B cell (primary cell): ENCODE measurements at regions not wholly inside any gene's neighbourhood (a gene's known extent, or its start where the extent isn't known, plus 50 kb on each side); places are given as distances from the start of the nearest gene placed in this dataset.

Experiments used
- ATAC-seq: fragments of 200-7000 bp; cut with Tn5 transposase; one replicate; pipeline ENCODE4 v1.10.0; 2021; ENCODE audit warnings: low read depth, mild to moderate bottlenecking, moderate number of reproducible peaks, moderate library complexity
- CTCF ChIA-PET: fragments of 350-600 bp; sonication (Branson Sonifier 250); formaldehyde crosslinking; loops from one replicate; lab custom pipeline; 2021; ENCODE audit warnings: antibody characterized with exemption, inconsistent platforms; lab: Charles Lee
- POLR2A ChIA-PET: fragments of 350-600 bp; sonication (Branson Sonifier 250); formaldehyde crosslinking; loops from one replicate; lab custom pipeline; 2021; ENCODE audit warnings: antibody characterized with exemption; lab: Charles Lee
- DNase-seq: peaks from one replicate; pipeline ENCODE4 v3.0.0; 2013
- H2AFZ ChIP-seq: 2 replicates; pipeline ENCODE4 v1.6.1; 2012; ENCODE audit warnings: mild to moderate bottlenecking, low read depth, low read length; ENCODE audit not compliant: insufficient read depth, poor library complexity, severe bottlenecking
- H3K27ac ChIP-seq, 2 donors: 1 replicate in 1 of 2; 2 replicates in 1 of 2; pipeline ENCODE4 v1.5.1; 2012 to 2013; ENCODE audit warnings: low read length in 2 of 2, mild to moderate bottlenecking in 2 of 2, moderate library complexity in 1 of 2
- H3K27me3 ChIP-seq, 4 experiments: fragments of 200-600 bp in 1 of 4; sonication (generic) in 1 of 4; replicated peaks in 1 of 4; 1 replicate in 2 of 4; 2 replicates in 2 of 4; pipeline versions ENCODE4 v1.6.1 to v1.7.0; 2013 to 2016; ENCODE audit warnings: low read length in 3 of 4, mild to moderate bottlenecking in 2 of 4, mixed read lengths in 1 of 4, moderate library complexity in 1 of 4; ENCODE audit not compliant: insufficient read depth in 4 of 4, control insufficient read depth in 3 of 4; ENCODE audit errors: control extremely low read depth in 1 of 4
- H3K36me3 ChIP-seq, 2 experiments: replicated peaks in 1 of 2; 1 replicate in 1 of 2; 2 replicates in 1 of 2; pipeline versions ENCODE4 v1.6.1 to v1.7.1; 2013; ENCODE audit warnings: low read length in 1 of 2; ENCODE audit not compliant: insufficient read depth in 2 of 2, control insufficient read depth in 1 of 2; ENCODE audit errors: control extremely low read depth in 1 of 2, extremely low read depth in 1 of 2
- H3K4me1 ChIP-seq, 2 donors: fragments of 200-600 bp in 1 of 2; sonication (generic) in 1 of 2; 1 replicate in 1 of 2; 2 replicates in 1 of 2; pipeline versions ENCODE4 v1.5.1 to v1.6.1; 2013 to 2017; ENCODE audit warnings: low read length in 2 of 2; ENCODE audit not compliant: control insufficient read depth in 2 of 2, insufficient read depth in 2 of 2
- H3K4me2 ChIP-seq: replicated peaks from 2 replicates; pipeline ENCODE3; 2012; ENCODE audit warnings: mild to moderate bottlenecking, low read depth, low read length; ENCODE audit not compliant: poor library complexity, severe bottlenecking
- H3K4me3 ChIP-seq, 5 experiments: fragments of 200-600 bp in 1 of 5; sonication (generic) in 1 of 5; 1 replicate in 3 of 5; 2 replicates in 2 of 5; pipeline versions ENCODE4 v1.5.1 to v1.7.0; 2011 to 2016; ENCODE audit warnings: low read length in 4 of 5, mild to moderate bottlenecking in 4 of 5, low read depth in 2 of 5, control low read depth in 1 of 5, moderate library complexity in 1 of 5; ENCODE audit not compliant: insufficient read depth in 1 of 5; ENCODE audit errors: control extremely low read depth in 1 of 5, extremely low read depth in 1 of 5
- H3K79me2 ChIP-seq: fragments of 200-600 bp; sonication (generic); one replicate; pipeline ENCODE4 v1.6.0; 2016; ENCODE audit warnings: low read length; ENCODE audit not compliant: control insufficient read depth, insufficient read depth
- H3K9ac ChIP-seq: fragments of 200-600 bp; sonication (generic); 2 replicates; pipeline ENCODE4 v1.6.1; 2017; ENCODE audit warnings: mild to moderate bottlenecking, low read length, moderate library complexity
- H3K9me3 ChIP-seq, 3 donors: one replicate each; pipeline versions ENCODE4 v1.6.1 to v1.7.1; 2013; ENCODE audit warnings: low read length in 2 of 3; ENCODE audit not compliant: control insufficient read depth in 2 of 3, insufficient read depth in 1 of 3; ENCODE audit errors: control extremely low read depth in 1 of 3
- H4K20me1 ChIP-seq: 2 replicates; pipeline ENCODE4 v1.6.0; 2012; ENCODE audit warnings: mild to moderate bottlenecking, low read length; ENCODE audit not compliant: insufficient read depth, control insufficient read depth, poor library complexity, severe bottlenecking
- H3K27ac Mint-ChIP-seq: one replicate; pipeline ENCODE4 v1.8.0; 2021; ENCODE audit warnings: mixed read lengths
- H3K27me3 Mint-ChIP-seq: one replicate; pipeline ENCODE4 v1.8.0; 2021; ENCODE audit warnings: mixed read lengths
- H3K4me1 Mint-ChIP-seq: one replicate; pipeline ENCODE4 v1.8.0; 2021; ENCODE audit warnings: mixed read lengths
- H3K4me3 Mint-ChIP-seq: one replicate; pipeline ENCODE4 v1.8.0; 2021; ENCODE audit warnings: mixed read lengths
- H3K9me3 Mint-ChIP-seq: one replicate; pipeline ENCODE4 v1.8.0; 2022; ENCODE audit warnings: mixed read lengths; ENCODE audit not compliant: insufficient read depth
- CTCF ChIP-seq: fragments of 200-600 bp; IDR thresholded peaks from one replicate; pipeline ENCODE4 v1.8.0; 2022; ENCODE audit warnings: antibody characterized with exemption, mild to moderate bottlenecking
- EZH2 ChIP-seq: IDR thresholded peaks from 2 replicates; pipeline ENCODE4 v1.6.1; 2012; ENCODE audit warnings: borderline replicate concordance, low read depth, mild to moderate bottlenecking, moderate library complexity, low read length; ENCODE audit not compliant: insufficient read depth, poor library complexity, severe bottlenecking
- WGBS: methylation state at CpG from one replicate; pipeline ENCODE4 v1.1.5; 2013; ENCODE audit warnings: missing lambda C conversion rate; ENCODE audit not compliant: insufficient coverage; 5-methylcytosine and 5-hydroxymethylcytosine counted together
- intact Hi-C: fragments of 100-400 bp; cut with micrococcal nuclease; formaldehyde crosslinking; loops from one replicate; pipeline ENCODE4 v1.10.0; 2022

GRCh38 chr14:52121441-52121840 lies 52.6 kb upstream of the NID2 start:
- H3K9me3 Mint-ChIP-seq: no peaks in the 10 kb centered on the region
- no peak overlapping the region for H3K4me3 Mint-ChIP-seq
- Histone ChIP-seq H3K27me3 (peaks cover 0 to 3% (median 0%) of the 10 kb centered on the region in 4 experiments), H3K4me1 (peaks cover 4 to 11% of the 10 kb centered on the region in 2 donors), H3K4me3 (no peak overlapping the region), H3K9ac (no peak overlapping the region), H2AFZ (no peak overlapping the region), H3K79me2 (no peaks in the 10 kb centered on the region), H3K9me3 (no peaks in the 10 kb centered on the region), H3K27ac (no peak overlapping the region), H4K20me1 (no peaks in the 10 kb centered on the region), H3K4me2 (no peak overlapping the region), H3K36me3 (no peaks in the 10 kb centered on the region)
- TF ChIP-seq CTCF: no peak
- no peak for TF ChIP-seq EZH2
- DNase-seq (no peak), ATAC-seq (no peak)
- ChIA-PET CTCF (no interaction called here), POLR2A (no interaction called here)
- intact Hi-C loops: no loop called here
- 97% methylated on average over 5 of the region's 5 CpGs for WGBS
- peaks cover 20% of the 10 kb centered on the region for H3K27me3 Mint-ChIP-seq
- H3K4me1 Mint-ChIP-seq: peaks cover 17% of the 10 kb centered on the region
- no peak overlapping the region for H3K27ac Mint-ChIP-seq

- H3K27ac Mint-ChIP-seq: no peak overlapping the region
- H3K36me3 ChIP-seq: no peaks in the 10 kb centered on the region
- no peaks in the 10 kb centered on the region for H3K9me3 Mint-ChIP-seq
- H3K4me2 ChIP-seq: no peak overlapping the region
- ATAC-seq: no peak
- H3K27me3 Mint-ChIP-seq: peaks cover 8% of the 10 kb centered on the region
- TF ChIP-seq EZH2 (no peak), CTCF (no peak)
- H2AFZ ChIP-seq: no peak overlapping the region
- intact Hi-C loops: no loop called here
- 93% methylated on average over 2 of the region's 3 CpGs for WGBS
- no peak overlapping the region for H3K4me3 ChIP-seq
- no peak overlapping the region for H3K9ac ChIP-seq
- no peaks in the 10 kb centered on the region for H4K20me1 ChIP-seq
- no peak overlapping the region for H3K27ac ChIP-seq
- CTCF ChIA-PET: no interaction called here
- POLR2A ChIA-PET: no interaction called here
- H3K9me3 ChIP-seq: no peaks in the 10 kb centered on the region
- H3K79me2 ChIP-seq: no peaks in the 10 kb centered on the region
- H3K4me3 Mint-ChIP-seq: no peak overlapping the region
- no peaks in the 10 kb centered on the region for H3K27me3 ChIP-seq
- DNase-seq: no peak
- H3K4me1 ChIP-seq: no peaks in the 10 kb centered on the region
- peaks cover 5% of the 10 kb centered on the region for H3K4me1 Mint-ChIP-seq
Observed at GRCh38 chr14:52119030-52119429, 50.2 kb upstream of the NID2 start.
